Endodermal cell (in vitro differentiated cells): ENCODE measurements at regions not wholly inside any gene's neighbourhood (a gene's known extent, or its start where the extent isn't known, plus 50 kb on each side); places are given as distances from the start of the nearest gene placed in this dataset.
A peak's percentile ranks its signal among the peaks of the same experiment; 100 is the strongest.

Experiments
- DNase-seq: peaks from one replicate; pipeline ENCODE4 v3.0.0-alpha.2; 2017
- H3K27ac ChIP-seq: 2 replicates; pipeline ENCODE4 v1.5.1; 2013; ENCODE audit warnings: mild to moderate bottlenecking, low read depth, low read length, moderate library complexity
- H3K27me3 ChIP-seq: 2 replicates; pipeline ENCODE4 v1.6.1; 2013; ENCODE audit warnings: mild to moderate bottlenecking, low read length, moderate library complexity; ENCODE audit not compliant: insufficient read depth, control insufficient read depth, poor library complexity, severe bottlenecking
- H3K36me3 ChIP-seq: 2 replicates; pipeline ENCODE4 v1.7.0; 2013; ENCODE audit warnings: mild to moderate bottlenecking, low read length, moderate library complexity; ENCODE audit not compliant: control insufficient read depth, insufficient read depth
- H3K4me1 ChIP-seq: one replicate; pipeline ENCODE4 v1.7.0; 2013; ENCODE audit warnings: low read length; ENCODE audit not compliant: control insufficient read depth, insufficient read depth
- H3K4me3 ChIP-seq: 2 replicates; pipeline ENCODE4 v1.5.1; 2013; ENCODE audit warnings: mild to moderate bottlenecking, low read length, moderate library complexity
- H3K9ac ChIP-seq: 2 replicates; pipeline ENCODE4 v1.6.1; 2013; ENCODE audit warnings: mild to moderate bottlenecking, low read length, moderate library complexity; ENCODE audit not compliant: poor library complexity, severe bottlenecking; ENCODE audit errors: extremely low read depth
- H3K9me3 ChIP-seq: 2 replicates; pipeline ENCODE4 v1.6.1; 2013; ENCODE audit warnings: mild to moderate bottlenecking, low read length, moderate library complexity; ENCODE audit not compliant: control insufficient read depth
- H3K27ac Mint-ChIP-seq: 2 replicates; pipeline ENCODE4 v1.8.0; 2020; ENCODE audit warnings: mixed read lengths
- H3K27me3 Mint-ChIP-seq: 2 replicates; pipeline ENCODE4 v1.8.0; 2021; ENCODE audit warnings: mild to moderate bottlenecking, mixed read lengths; ENCODE audit not compliant: insufficient read depth
- H3K36me3 Mint-ChIP-seq: 2 replicates; pipeline ENCODE4 v1.8.0; 2020; ENCODE audit warnings: low read depth, mixed read lengths
- H3K4me1 Mint-ChIP-seq: 2 replicates; pipeline ENCODE4 v1.8.0; 2020; ENCODE audit warnings: mixed read lengths
- H3K4me3 Mint-ChIP-seq: 2 replicates; pipeline ENCODE4 v1.8.0; 2020; ENCODE audit warnings: mild to moderate bottlenecking, moderate library complexity, mixed read lengths
- H3K9me3 Mint-ChIP-seq: 2 replicates; pipeline ENCODE4 v1.8.0; 2020; ENCODE audit warnings: mild to moderate bottlenecking, mixed read lengths
- WGBS, 2 experiments: methylation state at CpG; one replicate each; pipeline versions ENCODE4 v1.1.5 to v1.1.7; 2013; ENCODE audit warnings: missing lambda C conversion rate in 2 of 2, mixed read lengths in 1 of 2; ENCODE audit not compliant: insufficient coverage in 1 of 2, insufficient read length in 1 of 2; 5-methylcytosine and 5-hydroxymethylcytosine counted together
- TF ChIP-seq, protein P1 (sequence below): fragments of 200-600 bp; sonication (generic); conservative IDR thresholded peaks from 2 replicates; pipeline ENCODE4 v1.5.0; 2021; ENCODE audit warnings: antibody characterized with exemption, mild to moderate bottlenecking

DNA sequence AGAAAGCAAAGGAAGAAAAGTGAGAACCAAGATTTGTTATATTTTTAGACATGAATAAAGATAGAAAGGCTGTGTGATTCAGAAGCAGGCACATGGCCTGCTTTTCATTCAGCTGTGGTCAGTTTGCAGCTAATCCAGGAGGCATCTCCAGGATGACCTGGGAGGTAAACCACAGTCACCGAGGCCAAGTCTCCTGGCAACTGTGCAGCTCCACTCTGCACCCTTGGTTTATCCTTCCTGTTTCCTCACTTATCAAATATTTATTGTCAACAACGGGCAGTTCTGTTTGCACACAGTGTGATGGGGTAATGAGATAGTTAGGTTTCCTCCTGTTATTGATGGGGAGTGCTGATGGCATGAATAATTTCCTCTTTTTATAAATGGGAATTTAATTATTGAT is 243.0 kb downstream of the PSAT1 start:
- 90% methylated on average over 2 of the region's 2 CpGs; no CpG with 5 or more reads in 1 of the 2 experiments for WGBS, 2 experiments
- H3K36me3 Mint-ChIP-seq = no peaks in the 10 kb centered on the region
- H3K27ac Mint-ChIP-seq = no peak overlapping the region
- Histone ChIP-seq H3K9ac (no peak overlapping the region), H3K27me3 (no peaks in the 10 kb centered on the region), H3K9me3 (no peaks in the 10 kb centered on the region), H3K27ac (no peak overlapping the region), H3K4me3 (no peak overlapping the region), H3K4me1 (peaks cover 5% of the 10 kb centered on the region), H3K36me3 (no peaks in the 10 kb centered on the region)
- TF ChIP-seq, protein P1, sequence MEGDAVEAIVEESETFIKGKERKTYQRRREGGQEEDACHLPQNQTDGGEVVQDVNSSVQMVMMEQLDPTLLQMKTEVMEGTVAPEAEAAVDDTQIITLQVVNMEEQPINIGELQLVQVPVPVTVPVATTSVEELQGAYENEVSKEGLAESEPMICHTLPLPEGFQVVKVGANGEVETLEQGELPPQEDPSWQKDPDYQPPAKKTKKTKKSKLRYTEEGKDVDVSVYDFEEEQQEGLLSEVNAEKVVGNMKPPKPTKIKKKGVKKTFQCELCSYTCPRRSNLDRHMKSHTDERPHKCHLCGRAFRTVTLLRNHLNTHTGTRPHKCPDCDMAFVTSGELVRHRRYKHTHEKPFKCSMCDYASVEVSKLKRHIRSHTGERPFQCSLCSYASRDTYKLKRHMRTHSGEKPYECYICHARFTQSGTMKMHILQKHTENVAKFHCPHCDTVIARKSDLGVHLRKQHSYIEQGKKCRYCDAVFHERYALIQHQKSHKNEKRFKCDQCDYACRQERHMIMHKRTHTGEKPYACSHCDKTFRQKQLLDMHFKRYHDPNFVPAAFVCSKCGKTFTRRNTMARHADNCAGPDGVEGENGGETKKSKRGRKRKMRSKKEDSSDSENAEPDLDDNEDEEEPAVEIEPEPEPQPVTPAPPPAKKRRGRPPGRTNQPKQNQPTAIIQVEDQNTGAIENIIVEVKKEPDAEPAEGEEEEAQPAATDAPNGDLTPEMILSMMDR = no peak
- DNase-seq = no peak
- H3K4me1 Mint-ChIP-seq = peaks cover 28% of the 10 kb centered on the region
- no peaks in the 10 kb centered on the region for H3K27me3 Mint-ChIP-seq
- H3K9me3 Mint-ChIP-seq = peaks cover under 1% of the 10 kb centered on the region
- H3K4me3 Mint-ChIP-seq = no peak overlapping the region

DNA sequence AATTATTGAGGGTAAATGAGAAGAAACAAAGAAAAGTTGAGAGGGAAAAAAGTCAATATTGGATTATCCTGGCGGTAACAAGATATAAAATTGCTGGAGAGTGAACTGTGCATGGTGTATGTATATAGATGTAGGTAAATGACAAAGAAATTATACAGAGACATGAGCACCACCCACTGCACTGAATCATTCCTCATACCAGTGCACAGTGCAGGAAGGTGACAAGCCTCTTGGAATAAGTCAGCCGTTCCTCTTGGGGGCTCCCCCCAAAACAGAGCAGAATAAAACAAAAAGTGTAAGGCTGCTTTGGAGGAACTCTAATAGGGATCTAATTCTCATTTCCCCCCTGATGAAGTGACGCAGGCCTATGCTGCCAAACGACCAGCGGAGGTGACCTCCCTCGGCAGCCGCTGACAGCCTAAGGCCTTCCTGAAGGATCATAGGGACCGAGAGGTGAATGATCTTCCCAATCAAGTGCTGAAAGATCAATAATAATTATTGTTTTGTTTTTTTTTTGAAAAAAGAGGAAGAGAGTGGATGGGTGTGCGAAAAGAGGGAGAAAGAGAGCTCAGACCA is 245.0 kb downstream of the PSAT1 start:
- Mint-ChIP-seq H3K27ac (no peak overlapping the region), H3K9me3 (peaks cover 8% of the 10 kb centered on the region), H3K4me1 (peaks cover 28% of the 10 kb centered on the region), H3K36me3 (no peaks in the 10 kb centered on the region), H3K27me3 (no peaks in the 10 kb centered on the region), H3K4me3 (no peak overlapping the region)
- Histone ChIP-seq H3K9ac (no peak overlapping the region), H3K4me1 (peaks cover 5% of the 10 kb centered on the region), H3K27ac (peak overlapping the region; percentile 92), H3K36me3 (no peaks in the 10 kb centered on the region), H3K9me3 (no peaks in the 10 kb centered on the region), H3K27me3 (peaks cover 9% of the 10 kb centered on the region), H3K4me3 (no peak overlapping the region)
- 61 to 82% methylated on average over 2 to 9 of the region's 9 CpGs for WGBS, 2 experiments
- DNase-seq = no peak
- TF ChIP-seq, protein P1 = no peak

DNA sequence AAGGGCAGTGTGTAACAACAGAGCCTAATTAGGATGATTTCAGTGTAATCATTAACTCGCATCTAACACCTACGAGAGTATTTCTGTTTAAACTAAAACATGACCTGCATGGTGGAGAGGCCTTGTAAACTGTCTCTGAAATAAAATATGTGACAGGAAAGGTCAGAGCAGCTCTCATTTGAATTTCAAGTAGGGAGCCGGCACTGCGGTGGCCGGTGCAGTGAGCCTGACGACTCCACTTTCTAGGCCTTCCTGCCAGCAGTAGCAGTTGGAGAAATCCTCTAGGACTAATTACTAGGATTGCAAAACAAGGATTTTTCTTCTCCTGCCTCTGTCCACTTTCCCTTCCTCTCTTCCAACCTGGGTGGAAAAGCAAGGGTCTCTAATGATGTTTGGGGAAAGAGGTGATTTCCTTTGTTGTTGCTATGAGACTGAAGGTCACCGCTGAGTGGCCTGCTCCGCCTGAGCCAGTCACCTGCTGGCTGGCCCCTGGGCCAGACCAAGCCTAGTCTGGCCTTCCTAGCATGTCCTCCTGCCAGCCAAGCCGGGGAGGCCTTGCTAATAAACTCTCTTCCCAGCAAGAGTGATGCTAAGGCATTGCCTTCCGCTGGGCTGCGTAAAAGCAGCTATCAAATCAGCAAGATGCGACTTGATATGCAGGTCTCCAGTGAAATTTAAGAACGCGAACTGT is 245.7 kb downstream of the PSAT1 start:
- Histone ChIP-seq H3K9me3 (no peaks in the 10 kb centered on the region), H3K9ac (no peak overlapping the region), H3K4me3 (no peak overlapping the region), H3K36me3 (no peaks in the 10 kb centered on the region), H3K27ac (peak overlapping the region; percentile 92), H3K4me1 (peaks cover 5% of the 10 kb centered on the region), H3K27me3 (peaks cover 9% of the 10 kb centered on the region)
- no peaks in the 10 kb centered on the region for H3K36me3 Mint-ChIP-seq
- no peaks in the 10 kb centered on the region for H3K27me3 Mint-ChIP-seq
- peaks cover 28% of the 10 kb centered on the region for H3K4me1 Mint-ChIP-seq
- no peak overlapping the region for H3K4me3 Mint-ChIP-seq
- peak overlapping the region; percentile 24 for H3K27ac Mint-ChIP-seq
- TF ChIP-seq, protein P1 = no peak
- H3K9me3 Mint-ChIP-seq = peaks cover 8% of the 10 kb centered on the region
- peak; percentile 76 for DNase-seq
- 58 to 69% methylated on average over 13 to 14 of the region's 14 CpGs for WGBS, 2 experiments
